Peyer's patch (tissue), 4 donors: ENCODE measurements at regions not wholly inside any gene's neighbourhood (a gene's known extent, or its start where the extent isn't known, plus 50 kb on each side); places are given as distances from the start of the nearest gene placed in this dataset.

ENCODE experiments used
- CTCF ChIP-seq, 6 experiments: fragments of 450-650 bp in 4 of 6; fragments of 200-600 bp in 2 of 6; sonication (generic) in 1 of 6; IDR thresholded peaks; one replicate each; pipeline ENCODE4 v1.5.1; 2017 to 2019; ENCODE audit warnings: antibody characterized with exemption in 6 of 6, mild to moderate bottlenecking in 3 of 6, moderate library complexity in 1 of 6
- POLR2A ChIP-seq, 2 donors: fragments of 450-650 bp; IDR thresholded peaks; one replicate each; pipeline ENCODE4 v1.5.1; 2017; ENCODE audit warnings: antibody characterized with exemption in 2 of 2, mild to moderate bottlenecking in 2 of 2, moderate library complexity in 2 of 2

- TF ChIP-seq CTCF (IDR thresholded peaks at IDR 0.05) (no peak), POLR2A (IDR thresholded peaks at IDR 0.05) (no peak)
Observed at GRCh38 chr4:121594796-121595526, 101.8 kb downstream of the ANXA5 start.
